H1 (cell line): ENCODE measurements at regions not wholly inside any gene's neighbourhood (a gene's known extent, or its start where the extent isn't known, plus 50 kb on each side); places are given as distances from the start of the nearest gene placed in this dataset.
A peak's percentile ranks its signal among the peaks of the same experiment; 100 is the strongest.

Experiments
- CTCF ChIA-PET: fragments of 300-600 bp; sonication (Branson Sonifier 250); formaldehyde crosslinking; loops from one replicate; lab custom pipeline; 2021; ENCODE audit not compliant: partially characterized antibody; lab: Charles Lee
- POLR2A ChIA-PET: fragments of 300-600 bp; sonication (Branson Sonifier 250); formaldehyde crosslinking; loops from one replicate; lab custom pipeline; 2021; ENCODE audit warnings: inconsistent platforms; ENCODE audit not compliant: partially characterized antibody; lab: Charles Lee
- DNase-seq, 2 experiments: peaks; one replicate each; pipeline versions ENCODE4 v3.0.0 to v3.0.0-alpha.2; 2010 to 2022; ENCODE audit warnings: low spot score in 2 of 2, low read depth in 1 of 2, mixed read lengths in 1 of 2
- FAIRE-seq: peaks from 2 replicates; lab custom pipeline; 2011; peaks lifted over from hg19 to GRCh38; lab: Jason Lieb, UNC
- H2AFZ ChIP-seq: 2 replicates; pipeline ENCODE4 v1.8.1; 2012; ENCODE audit warnings: low read length, inconsistent platforms
- H2AK5ac ChIP-seq: 2 replicates; pipeline ENCODE4 v1.6.1; 2013; ENCODE audit warnings: low read depth, low read length
- H2BK120ac ChIP-seq: replicated peaks from 2 replicates; pipeline ENCODE3; 2013; ENCODE audit warnings: low read depth, low read length, inconsistent platforms
- H2BK12ac ChIP-seq: 2 replicates; pipeline ENCODE4 v1.6.1; 2013; ENCODE audit warnings: low read depth, low read length
- H2BK15ac ChIP-seq: 2 replicates; pipeline ENCODE4 v1.6.1; 2013; ENCODE audit warnings: low read length
- H2BK20ac ChIP-seq: 2 replicates; pipeline ENCODE4 v1.6.1; 2013; ENCODE audit warnings: low read length
- H2BK5ac ChIP-seq: 2 replicates; pipeline ENCODE4 v1.6.1; 2013; ENCODE audit warnings: low read depth, low read length
- H3K14ac ChIP-seq: 2 replicates; pipeline ENCODE4 v1.6.1; 2013; ENCODE audit warnings: inconsistent platforms; ENCODE audit not compliant: insufficient read length
- H3K18ac ChIP-seq: 2 replicates; pipeline ENCODE4 v1.6.1; 2013; ENCODE audit warnings: low read length; ENCODE audit errors: extremely low read depth
- H3K23ac ChIP-seq: 2 replicates; pipeline ENCODE4 v1.6.1; 2013; ENCODE audit warnings: inconsistent platforms; ENCODE audit not compliant: insufficient read length
- H3K23me2 ChIP-seq: 2 replicates; pipeline ENCODE4 v1.6.1; 2013; ENCODE audit warnings: low read depth, low read length
- H3K27ac ChIP-seq: 2 replicates; pipeline ENCODE4 v1.6.1; 2011; ENCODE audit warnings: low read depth, low read length, inconsistent platforms
- H3K27me3 ChIP-seq, 4 experiments: replicated peaks in 1 of 4; 1 replicate in 1 of 4; 2 replicates in 3 of 4; pipeline versions ENCODE4 v1.6.1 to v1.8.1; 2011 to 2013; ENCODE audit warnings: low read length in 3 of 4, mild to moderate bottlenecking in 3 of 4, inconsistent platforms in 2 of 4, mixed read lengths in 2 of 4, moderate library complexity in 1 of 4; ENCODE audit not compliant: control insufficient read depth in 3 of 4, insufficient read depth in 3 of 4; ENCODE audit errors: extremely low read depth in 1 of 4
- H3K36me3 ChIP-seq, 4 experiments: 2 replicates each; pipeline versions ENCODE4 v1.6.1 to v1.8.1; 2011 to 2013; ENCODE audit warnings: mild to moderate bottlenecking in 4 of 4, low read length in 3 of 4, moderate library complexity in 2 of 4, control low read depth in 1 of 4, inconsistent platforms in 1 of 4; ENCODE audit not compliant: insufficient read depth in 4 of 4, control insufficient read depth in 2 of 4
- H3K4ac ChIP-seq: replicated peaks from 2 replicates; pipeline ENCODE3; 2013; ENCODE audit warnings: low read length, low read depth, mixed read lengths, inconsistent platforms; ENCODE audit not compliant: insufficient read length
- H3K4me1 ChIP-seq, 4 experiments: replicated peaks in 1 of 4; 1 replicate in 1 of 4; 2 replicates in 3 of 4; pipeline versions ENCODE4 v1.6.1 to v1.8.1; 2011 to 2013; ENCODE audit warnings: low read length in 3 of 4, inconsistent platforms in 2 of 4, mixed read lengths in 1 of 4; ENCODE audit not compliant: insufficient read depth in 4 of 4, control insufficient read depth in 3 of 4
- H3K4me2 ChIP-seq, 2 experiments: 2 replicates each; pipeline versions ENCODE4 v1.6.1 to v1.8.1; 2011 to 2013; ENCODE audit warnings: low read depth in 2 of 2, low read length in 2 of 2, control low read depth in 1 of 2, inconsistent platforms in 1 of 2, mild to moderate bottlenecking in 1 of 2; ENCODE audit not compliant: insufficient read depth in 1 of 2
- H3K4me3 ChIP-seq, 4 experiments: fragments of 200-600, 300-600 bp in 1 of 4; sonication (generic), shearing (Covaris generic), sonication (Bioruptor Twin) in 1 of 4; 2 replicates each; pipeline versions ENCODE4 v1.5.1 to v1.8.1; 2011 to 2016; ENCODE audit warnings: low read length in 4 of 4, low read depth in 3 of 4, control low read depth in 2 of 4, inconsistent platforms in 2 of 4, mild to moderate bottlenecking in 2 of 4, mixed read lengths in 1 of 4, moderate library complexity in 1 of 4; ENCODE audit not compliant: insufficient read depth in 2 of 4; ENCODE audit errors: extremely low read depth in 1 of 4
- H3K56ac ChIP-seq: replicated peaks from 2 replicates; pipeline ENCODE3; 2013; ENCODE audit warnings: low read depth, mild to moderate bottlenecking, mixed read lengths, low read length, inconsistent platforms; ENCODE audit not compliant: insufficient read length
- H3K79me1 ChIP-seq: 2 replicates; pipeline ENCODE4 v1.6.1; 2013; ENCODE audit warnings: low read depth, low read length, control low read depth
- H3K79me2 ChIP-seq, 2 experiments: 2 replicates each; pipeline versions ENCODE4 v1.6.1 to v1.8.1; 2012 to 2013; ENCODE audit warnings: low read length in 2 of 2, mild to moderate bottlenecking in 2 of 2, inconsistent platforms in 1 of 2; ENCODE audit not compliant: insufficient read depth in 2 of 2, control insufficient read depth in 1 of 2
- H3K9ac ChIP-seq, 4 experiments: replicated peaks in 1 of 4; 1 replicate in 1 of 4; 2 replicates in 3 of 4; pipeline versions ENCODE4 v1.6.1 to v1.8.1; 2011 to 2013; ENCODE audit warnings: low read depth in 3 of 4, low read length in 3 of 4, control low read depth in 2 of 4, mild to moderate bottlenecking in 2 of 4, moderate library complexity in 2 of 4, inconsistent platforms in 1 of 4; ENCODE audit errors: extremely low read depth in 1 of 4
- H3K9me3 ChIP-seq, 2 experiments: 2 replicates each; pipeline versions ENCODE4 v1.6.1 to v1.8.1; 2012 to 2013; ENCODE audit warnings: mild to moderate bottlenecking in 2 of 2, moderate library complexity in 2 of 2, control low read depth in 1 of 2, inconsistent platforms in 1 of 2, low read depth in 1 of 2, low read length in 1 of 2, mixed read lengths in 1 of 2; ENCODE audit not compliant: insufficient read depth in 2 of 2
- H4K20me1 ChIP-seq, 2 experiments: replicated peaks in 1 of 2; 2 replicates each; pipeline versions ENCODE3 to v1.8.1; 2011 to 2013; ENCODE audit warnings: inconsistent platforms in 2 of 2, low read length in 2 of 2, mild to moderate bottlenecking in 1 of 2; ENCODE audit not compliant: insufficient read depth in 2 of 2, control insufficient read depth in 1 of 2
- H4K5ac ChIP-seq: 2 replicates; pipeline ENCODE4 v1.6.1; 2013; ENCODE audit warnings: low read length, low read depth, mixed read lengths, inconsistent platforms; ENCODE audit not compliant: insufficient read length
- H4K8ac ChIP-seq: 2 replicates; pipeline ENCODE4 v1.8.0; 2013; ENCODE audit warnings: mild to moderate bottlenecking, moderate library complexity, low read length, inconsistent platforms; ENCODE audit not compliant: insufficient read depth; ENCODE audit errors: extremely low read depth
- H4K91ac ChIP-seq: replicated peaks from 2 replicates; pipeline ENCODE3; 2013; ENCODE audit warnings: low read length, mixed read lengths, inconsistent platforms; ENCODE audit not compliant: insufficient read length
- KDM1A ChIP-seq: fragments of 200-600, 300-600 bp; sonication (generic); IDR thresholded peaks from 2 replicates; pipeline ENCODE4 v1.7.1; 2016; ENCODE audit warnings: mild to moderate bottlenecking, low read length, borderline replicate concordance
- SRF ChIP-seq: IDR thresholded peaks from 2 replicates; pipeline ENCODE4 v1.6.1; 2011; ENCODE audit warnings: mild to moderate bottlenecking, low read depth, low read length, moderate library complexity
- WGBS, 2 experiments: shearing (Covaris generic) in 1 of 2; methylation state at CpG; one replicate each; pipeline versions ENCODE4 v1.1.6 to v1.1.7; 2013 to 2015; ENCODE audit warnings: low lambda C conversion rate in 2 of 2, mixed read lengths in 2 of 2, inconsistent platforms in 1 of 2, low coverage in 1 of 2, missing lambda C conversion rate in 1 of 2; ENCODE audit not compliant: insufficient replicate concordance in 2 of 2, insufficient coverage in 1 of 2, insufficient read length in 1 of 2; ENCODE audit errors: extremely low coverage in 1 of 2, missing lambda C conversion rate in 1 of 2; 5-methylcytosine and 5-hydroxymethylcytosine counted together

DNA sequence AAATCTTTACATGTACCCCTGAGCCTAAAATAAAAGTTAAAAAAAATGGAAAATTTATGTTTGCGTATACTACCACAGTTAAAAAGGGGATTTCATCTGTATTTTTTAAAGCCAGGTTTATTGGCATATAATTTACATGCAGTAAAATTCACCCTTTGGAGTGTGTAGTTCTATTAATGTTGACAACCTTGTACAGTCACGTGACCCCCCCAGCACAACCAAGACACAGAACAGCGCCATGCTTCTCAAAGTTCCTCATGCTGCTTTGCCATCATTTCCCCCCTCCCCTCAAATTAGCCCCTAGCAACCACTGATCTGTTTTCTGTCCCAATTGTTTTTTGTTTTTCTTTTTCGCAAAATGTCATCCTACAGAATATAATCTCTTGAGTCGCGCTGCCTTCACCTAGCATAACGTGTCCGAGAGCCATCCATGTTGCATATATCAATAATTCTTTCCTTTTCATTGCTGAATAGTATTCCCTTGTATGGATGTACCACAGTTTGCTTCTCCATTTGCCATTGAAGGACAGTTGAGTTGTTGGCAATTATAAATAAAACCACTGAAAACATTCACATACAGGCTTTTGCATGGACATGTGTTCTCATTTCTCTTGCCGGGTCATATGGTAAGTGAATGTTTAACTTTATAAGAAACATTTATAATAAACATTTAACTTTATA lies 105.3 kb downstream of the LHX2 start:
- ChIA-PET POLR2A (no interaction called here), CTCF (interaction anchor here (0.6 to 2.9 kb wide), 2 partner anchors 10 to 48 kb away, joined by 3 to 20 read pairs; no protein-coding TSS in a partner anchor)
- no peak overlapping the region for H3K18ac ChIP-seq
- no peaks in the 10 kb centered on the region for H3K79me2 ChIP-seq
- no peak overlapping the region for H2AK5ac ChIP-seq
- H4K91ac ChIP-seq: no peak overlapping the region
- H3K4me3 ChIP-seq: no peak overlapping the region
- H4K20me1 ChIP-seq: no peaks in the 10 kb centered on the region
- H3K4ac ChIP-seq: no peak overlapping the region
- H3K27me3 ChIP-seq: no peaks in the 10 kb centered on the region
- peaks cover 0 to 4% of the 10 kb centered on the region in 2 experiments; a peak in 1 of 4 replicates for H3K9me3 ChIP-seq
- no peak overlapping the region for H2BK15ac ChIP-seq
- H3K23me2 ChIP-seq: no peaks in the 10 kb centered on the region
- no peak overlapping the region for H3K14ac ChIP-seq
- no peak overlapping the region for H2BK12ac ChIP-seq
- no peak overlapping the region for H2BK120ac ChIP-seq
- 82% methylated on average over 9 of the region's 9 CpGs; no CpG with 5 or more reads in 1 of the 2 experiments for WGBS, 2 experiments
- no peaks in the 10 kb centered on the region; a peak in 3 of 7 replicates for H3K4me1 ChIP-seq
- no peak overlapping the region for H2AFZ ChIP-seq
- no peak overlapping the region for H3K23ac ChIP-seq
- H3K79me1 ChIP-seq: no peaks in the 10 kb centered on the region
- H4K8ac ChIP-seq: no peak overlapping the region
- no peak overlapping the region for H3K9ac ChIP-seq
- no peak overlapping the region for H2BK5ac ChIP-seq
- H4K5ac ChIP-seq: no peak overlapping the region
- FAIRE-seq (no peak), DNase-seq (no peak)
- H3K27ac ChIP-seq: no peak overlapping the region
- H2BK20ac ChIP-seq: no peak overlapping the region
- no peaks in the 10 kb centered on the region for H3K36me3 ChIP-seq
- TF ChIP-seq SRF (no peak), KDM1A (peak; percentile 60; the same call in 1 of the 2 replicates)
- H3K56ac ChIP-seq: no peak overlapping the region
- no peak overlapping the region for H3K4me2 ChIP-seq
